CD4-positive, alpha-beta T cell treated with Interferon alpha-2 for 1 hour (primary cell): ENCODE measurements at regions not wholly inside any gene's neighbourhood (a gene's known extent, or its start where the extent isn't known, plus 50 kb on each side); places are given as distances from the start of the nearest gene placed in this dataset.
"Not testable (repeated sequence)": the region's sequence is repeated elsewhere in the genome, so short reads cannot be mapped to it uniquely, and the experiment has no call there.

ENCODE experiments used
- DNase-seq, 2 donors: peaks; one replicate each; pipeline ENCODE4 v3.0.0-alpha.2; 2020 to 2022

DNA sequence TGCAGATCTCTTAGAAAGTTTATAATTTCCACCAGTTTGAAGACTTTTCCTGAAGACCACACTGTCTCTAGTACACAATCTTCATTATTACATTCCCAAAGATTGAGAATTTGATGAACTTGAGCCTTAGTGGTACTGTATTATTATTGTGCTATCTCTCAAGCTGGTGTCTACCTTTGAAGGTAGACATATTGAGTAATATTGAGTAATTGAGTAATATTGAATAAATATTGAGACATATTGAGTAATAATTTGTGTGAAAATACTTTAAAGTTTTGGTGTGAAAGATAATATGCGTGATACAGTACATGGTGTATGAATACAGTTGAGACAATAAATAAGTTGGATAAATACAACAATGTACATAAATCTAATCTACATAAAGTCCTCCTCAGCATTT lies 613.1 kb upstream of the ADGRL2 start:
- DNase-seq = no peak

DNA sequence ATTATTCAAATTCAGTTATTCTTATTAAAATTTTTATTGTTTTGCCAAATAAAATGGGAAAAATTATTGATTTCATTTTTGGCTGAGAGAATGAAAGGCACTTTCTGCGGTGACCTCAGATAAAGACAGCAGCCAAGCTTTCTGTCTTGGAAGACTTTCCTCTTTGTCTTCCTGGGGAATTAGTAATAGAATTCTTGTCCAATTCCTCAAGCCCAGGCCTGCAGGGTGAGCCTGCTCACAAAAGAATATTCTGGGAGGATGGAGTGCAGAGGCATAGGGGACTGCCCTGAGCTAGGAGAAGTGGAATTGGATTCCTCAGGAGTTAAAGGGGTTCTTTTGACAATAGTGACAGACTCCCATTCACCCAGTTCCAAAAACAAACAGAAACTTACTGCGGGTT lies 614.5 kb upstream of the ADGRL2 start:
- DNase-seq = no peak

DNA sequence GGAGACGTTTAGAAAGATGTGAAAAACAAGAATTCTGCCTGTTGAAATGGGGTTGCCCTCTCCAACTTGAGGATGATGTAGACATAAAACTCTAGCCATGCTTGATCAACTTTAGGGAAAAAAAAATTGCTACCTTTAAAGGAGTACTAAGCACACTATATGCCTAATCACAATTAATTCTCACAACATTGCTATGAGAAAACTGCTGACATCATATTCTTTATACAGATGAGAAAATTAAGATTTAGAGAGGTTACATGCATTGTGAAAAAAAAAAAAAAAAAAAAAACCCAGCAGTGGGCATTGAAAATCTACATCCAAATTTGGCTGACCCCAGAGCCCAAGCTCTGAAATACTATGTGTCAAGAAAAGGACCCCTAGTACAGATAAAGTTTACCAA lies 617.2 kb upstream of the ADGRL2 start:
- no peak for DNase-seq

DNA sequence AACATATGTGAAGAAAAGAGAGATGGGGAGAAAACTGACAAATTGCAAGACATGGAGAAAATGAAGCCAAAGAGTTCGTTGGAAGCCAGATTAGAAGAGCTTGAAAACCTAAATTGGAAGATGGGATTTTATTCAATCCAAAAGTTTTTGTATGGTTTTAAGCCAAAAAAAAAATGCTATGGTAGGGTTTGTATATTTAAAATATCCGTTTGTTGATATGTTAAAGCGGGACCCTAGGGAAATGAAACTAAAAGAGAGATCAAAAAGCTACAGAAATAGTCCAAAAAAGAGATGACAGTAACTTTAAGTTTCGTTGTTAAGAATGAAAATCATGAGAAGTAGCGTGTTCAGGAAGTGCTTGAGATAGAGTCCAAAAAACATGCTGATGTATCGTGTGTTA lies 617.7 kb upstream of the ADGRL2 start:
- no peak for DNase-seq

DNA sequence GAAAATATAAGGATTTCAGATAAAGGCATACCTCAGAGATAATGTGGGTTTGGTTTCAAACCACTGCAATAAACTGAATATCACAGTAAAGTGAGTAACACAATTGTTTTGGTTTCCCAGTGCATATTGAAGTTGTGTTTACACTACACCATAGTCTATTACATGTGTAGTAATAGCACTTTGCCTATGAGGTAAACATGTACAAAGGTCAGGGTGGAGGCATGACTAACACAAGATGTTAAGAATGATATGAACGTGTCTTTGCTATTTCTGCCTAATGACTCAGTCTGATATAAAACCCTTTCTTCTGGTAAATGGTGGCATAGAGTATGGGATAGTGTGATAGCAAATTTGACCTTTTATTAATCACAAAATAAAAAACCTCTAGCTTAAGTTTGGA lies 621.5 kb upstream of the ADGRL2 start:
- DNase-seq = no peak

DNA sequence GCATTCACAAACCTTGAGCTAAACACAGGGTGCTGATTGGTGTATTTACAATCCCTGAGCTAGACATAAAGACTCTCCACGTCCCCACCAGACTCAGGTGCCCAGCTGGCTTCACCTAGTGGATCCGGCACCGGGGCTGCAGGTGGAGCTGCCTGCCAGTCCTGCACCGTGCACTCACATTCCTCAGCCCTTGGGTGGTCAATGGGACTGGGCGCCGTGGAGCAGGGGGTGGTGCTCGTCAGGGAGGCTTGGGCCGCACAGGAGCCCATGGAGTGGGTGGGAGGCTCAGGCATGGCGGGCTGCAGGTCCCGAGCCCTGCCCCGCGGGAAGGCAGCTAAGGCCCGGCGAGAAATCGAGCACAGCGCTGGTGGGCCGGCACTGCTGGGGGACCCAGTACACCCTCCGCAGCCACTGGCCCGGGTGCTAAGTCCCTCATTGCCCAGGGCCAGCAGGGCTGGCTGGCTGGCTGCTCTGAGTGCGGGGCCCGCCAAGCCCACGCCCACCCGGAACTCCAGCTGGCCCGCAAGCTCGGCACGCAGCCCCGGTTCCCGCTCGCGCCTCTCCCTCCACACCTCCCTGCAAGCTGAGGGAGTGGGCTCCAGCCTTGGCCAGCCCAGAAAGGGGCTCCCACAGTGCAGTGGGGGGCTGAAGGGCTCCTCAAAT lies 622.2 kb upstream of the ADGRL2 start:
- DNase-seq = not testable (repeated sequence)

DNA sequence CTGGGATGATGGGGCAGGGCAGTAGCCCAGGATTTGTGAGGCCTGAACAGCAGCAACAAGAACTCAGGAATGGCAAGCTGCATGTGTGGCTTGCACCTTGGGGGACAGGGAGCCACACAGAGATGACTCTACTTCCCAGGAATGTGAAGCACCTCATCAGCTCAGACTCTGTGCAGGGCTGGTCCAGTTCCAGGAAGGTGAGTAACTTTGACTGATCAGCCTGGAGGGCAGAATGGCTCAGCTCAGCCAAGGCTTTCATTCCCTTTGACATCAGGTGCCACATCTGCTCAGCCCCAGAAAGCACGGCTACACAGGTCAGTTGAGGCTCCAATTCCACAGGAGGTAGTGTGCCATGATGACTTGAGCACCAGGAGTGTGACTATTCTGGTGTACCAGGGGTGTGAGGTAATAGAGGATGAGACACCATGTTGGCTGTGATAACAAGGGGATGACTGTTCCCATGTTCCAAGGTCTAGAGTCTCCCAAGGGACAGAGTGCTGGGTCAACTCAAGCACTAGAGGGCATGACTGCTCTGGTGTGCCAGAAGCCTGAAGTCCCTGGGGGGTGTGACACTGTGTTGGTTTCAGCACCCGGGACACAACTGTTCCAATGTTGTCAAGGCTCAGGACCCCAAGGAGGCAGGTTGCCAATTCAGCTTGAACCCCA lies 625.8 kb upstream of the ADGRL2 start:
- no peak for DNase-seq

DNA sequence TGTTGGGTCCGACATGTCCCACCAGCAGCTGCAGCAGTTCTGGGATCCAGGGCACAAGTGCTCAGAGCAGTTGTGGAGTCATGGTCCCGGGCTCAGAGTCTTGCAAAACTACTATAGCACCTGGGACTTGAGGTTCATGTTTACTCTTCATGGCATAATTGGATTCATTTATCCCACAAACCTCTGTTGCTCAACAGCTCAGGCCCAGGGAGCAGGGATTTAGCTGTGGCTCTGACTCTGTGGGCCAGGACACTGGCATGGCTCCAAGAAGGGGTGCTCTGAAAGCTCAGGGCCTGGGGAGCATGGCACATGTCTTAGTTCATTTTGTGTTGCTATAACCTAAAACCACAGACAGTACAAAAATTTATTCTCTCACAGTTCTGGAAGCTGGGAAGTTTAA lies 626.7 kb upstream of the ADGRL2 start:
- no peak for DNase-seq

DNA sequence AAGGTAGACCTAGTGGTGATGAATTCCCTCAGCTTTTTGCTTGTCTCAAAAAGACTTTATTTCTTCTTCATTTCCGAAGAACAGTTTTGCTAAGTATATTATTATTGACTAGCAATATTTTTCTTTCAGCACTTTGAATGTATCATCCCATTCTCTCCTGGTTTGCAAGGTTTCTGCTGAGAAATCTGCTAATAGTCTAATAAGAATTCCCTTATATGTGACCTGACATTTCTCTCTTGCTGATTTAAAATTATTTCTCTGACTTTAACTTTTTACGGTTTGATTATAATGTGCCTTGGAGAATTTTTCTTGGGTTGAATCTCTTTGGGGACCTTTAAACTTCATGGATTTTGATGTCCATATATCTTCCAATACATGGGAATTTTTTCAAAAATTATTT lies 628.3 kb upstream of the ADGRL2 start:
- DNase-seq = no peak

DNA sequence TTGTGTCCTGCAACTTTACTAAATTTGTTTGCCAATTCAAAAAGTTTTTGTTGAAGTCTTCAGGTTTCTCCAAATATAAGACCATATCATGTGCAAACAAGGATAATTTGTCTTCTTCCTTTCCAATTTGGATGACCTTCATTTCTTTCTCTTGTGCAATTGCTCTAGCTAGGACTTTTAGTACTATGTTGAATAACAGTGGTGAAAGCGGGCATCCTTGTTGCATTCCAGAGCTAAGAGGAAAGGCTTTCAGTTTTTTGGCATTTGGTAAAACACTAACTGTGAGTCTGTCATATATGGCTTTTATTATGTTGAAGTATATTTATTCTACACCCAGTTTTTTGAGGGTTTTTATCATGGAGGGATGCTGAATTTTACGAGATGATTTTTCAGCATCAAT lies 630.0 kb upstream of the ADGRL2 start:
- no peak for DNase-seq

DNA sequence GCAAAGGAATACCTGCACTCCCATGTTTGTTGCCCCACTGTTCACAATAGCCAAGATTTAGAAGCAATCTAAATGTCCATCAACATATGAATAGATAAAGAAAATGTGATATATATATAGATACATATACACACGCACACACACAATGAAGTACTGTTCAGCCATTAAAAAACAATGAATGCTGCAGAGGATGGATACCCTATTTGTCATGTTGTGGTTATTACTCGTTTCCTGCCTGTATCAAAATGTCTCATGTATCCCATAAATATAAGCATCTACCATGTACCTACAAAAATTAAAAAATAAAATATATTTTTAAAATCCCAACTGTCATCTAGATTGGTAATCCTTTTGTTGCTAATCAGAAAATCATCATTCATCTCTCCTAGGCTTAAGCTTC lies 634.8 kb upstream of the ADGRL2 start:
- no peak for DNase-seq

DNA sequence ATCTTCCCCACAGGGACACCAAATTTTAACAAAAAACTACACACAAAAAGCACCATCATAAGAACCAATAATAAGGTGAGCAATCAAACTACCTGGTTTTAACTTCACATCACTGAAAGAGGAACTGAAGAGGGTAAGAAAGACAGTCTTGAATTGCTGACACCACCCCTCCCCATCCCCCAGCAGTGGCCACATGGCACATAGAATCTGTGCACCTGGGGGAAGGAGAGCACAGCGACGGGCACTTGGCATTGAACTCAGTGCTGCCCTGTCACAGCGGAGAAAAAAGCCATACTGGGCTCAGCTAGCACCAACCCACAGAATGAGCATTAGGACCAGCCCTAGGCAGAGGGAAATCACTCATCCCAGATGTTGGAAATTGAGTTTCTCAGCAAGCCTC lies 640.0 kb upstream of the ADGRL2 start:
- DNase-seq = no peak

DNA sequence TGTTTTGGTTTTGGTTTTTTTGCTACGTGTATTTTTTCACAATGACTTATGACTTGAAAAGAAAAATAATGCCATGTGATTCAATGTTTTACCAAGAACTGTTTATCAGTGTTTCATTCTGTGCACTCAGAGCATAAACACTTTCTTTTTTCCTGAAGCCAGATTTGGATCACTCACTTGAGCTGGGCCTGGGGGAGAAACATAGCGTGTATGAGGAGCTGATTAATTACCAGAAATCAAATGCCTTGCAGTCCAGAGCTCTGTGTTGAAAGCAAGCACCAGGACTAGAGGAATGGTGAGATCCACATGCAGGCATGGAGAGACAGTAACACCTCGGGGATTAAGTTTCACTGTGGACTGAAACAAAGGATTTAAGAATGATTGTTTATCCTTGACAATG lies 642.1 kb upstream of the ADGRL2 start:
- no peak for DNase-seq

DNA sequence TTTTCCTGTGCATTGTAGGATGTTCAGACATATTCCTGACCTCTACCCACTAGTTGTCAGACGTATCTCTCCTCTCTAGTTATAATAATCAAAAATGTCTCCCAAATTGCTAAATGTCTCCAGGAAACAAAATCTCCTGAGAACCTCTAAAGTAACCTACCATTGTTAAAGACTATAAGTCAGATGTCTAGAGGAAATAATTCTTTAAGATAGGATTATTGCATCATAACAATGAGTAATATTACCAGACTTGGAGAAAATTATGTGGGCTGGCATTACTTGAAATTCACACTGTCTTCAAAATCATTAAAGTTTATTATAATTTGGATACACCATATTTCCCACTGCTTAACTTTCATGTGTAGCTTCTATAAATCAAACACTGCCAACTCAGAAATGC lies 643.0 kb upstream of the ADGRL2 start:
- no peak for DNase-seq

DNA sequence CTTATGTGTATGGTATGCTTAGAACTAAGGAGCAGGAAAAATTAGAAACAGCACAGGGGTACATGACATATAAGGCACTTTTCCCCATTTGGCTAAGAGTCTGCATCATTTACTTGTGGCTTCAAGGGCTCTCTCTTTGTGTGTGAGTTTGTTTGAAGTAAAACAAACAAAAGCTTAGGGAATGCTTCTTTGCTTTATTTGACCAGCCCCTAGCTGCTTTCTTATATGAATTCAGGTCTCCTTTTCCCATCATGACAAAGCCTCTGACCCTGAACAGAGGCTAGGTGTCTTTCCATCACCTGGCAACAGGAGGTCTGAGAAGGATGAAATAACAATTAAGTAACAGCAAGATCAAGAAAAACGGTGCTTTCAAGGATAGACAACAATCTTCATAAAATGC lies 643.8 kb upstream of the ADGRL2 start:
- DNase-seq = no peak

DNA sequence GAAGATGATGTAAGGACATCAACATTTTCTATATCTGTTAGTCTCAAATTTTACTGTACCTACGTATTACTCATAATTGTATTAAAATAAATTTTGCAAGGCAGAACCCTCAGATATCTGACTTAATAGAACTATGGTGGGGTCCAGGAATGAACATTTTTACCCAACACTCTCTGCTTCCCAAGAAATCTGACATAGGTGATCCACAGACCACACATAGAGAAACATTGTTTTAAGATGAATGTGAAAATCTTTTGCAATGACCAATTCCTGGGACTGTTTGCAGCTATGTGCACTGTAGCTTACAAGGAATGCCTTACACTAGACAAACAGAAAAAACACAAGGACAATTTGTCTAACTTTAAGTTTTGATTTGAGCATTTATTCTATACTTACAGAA lies 645.6 kb upstream of the ADGRL2 start:
- DNase-seq = no peak

DNA sequence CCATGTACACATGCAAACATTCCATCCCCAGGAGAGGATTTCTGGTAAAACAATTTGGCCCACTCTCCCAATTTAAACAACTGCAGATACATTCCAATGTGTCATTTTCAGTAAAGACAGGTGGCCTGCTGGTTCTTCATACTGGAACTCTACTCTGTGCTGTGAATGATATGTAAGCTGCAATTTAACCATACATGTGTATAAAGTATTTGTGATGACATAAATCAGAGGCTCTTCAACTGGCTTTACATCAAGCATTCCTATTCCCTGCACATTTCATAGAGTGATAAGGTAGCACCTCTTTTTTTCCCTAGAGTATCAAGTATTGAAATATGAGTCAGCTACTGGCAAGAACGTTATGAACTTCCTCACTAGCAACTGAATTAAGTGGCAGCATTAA lies 649.5 kb upstream of the ADGRL2 start:
- no peak for DNase-seq

DNA sequence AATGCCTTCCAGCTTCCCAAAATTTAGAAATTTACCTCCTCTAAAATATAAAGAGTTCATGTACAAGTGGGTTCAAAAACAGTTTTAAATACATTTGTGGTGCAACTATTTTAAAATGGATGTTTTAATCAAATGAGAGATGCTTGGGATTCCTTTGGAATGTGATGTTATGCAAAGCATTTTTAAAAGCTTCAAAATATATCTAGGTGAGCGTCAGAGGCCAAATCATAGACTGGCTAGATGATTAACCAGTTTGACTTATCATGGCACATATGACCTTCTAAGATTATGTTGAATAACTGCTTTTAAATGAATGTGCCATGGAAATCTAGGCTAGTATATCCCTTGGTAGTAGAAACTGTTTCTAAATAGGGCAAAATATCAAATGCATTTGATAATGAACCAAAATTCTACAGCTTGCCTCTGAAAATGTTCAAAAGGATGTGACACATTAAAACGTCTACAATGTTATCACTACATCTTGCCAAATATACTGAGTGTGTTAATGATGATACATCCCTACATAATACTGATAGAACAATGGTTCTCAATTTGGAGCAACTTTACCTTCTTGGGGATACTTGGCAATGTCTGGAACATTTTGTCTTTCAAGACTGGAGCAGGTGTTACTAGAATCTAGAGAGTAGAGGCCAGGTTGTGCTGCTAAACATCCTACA lies 650.9 kb upstream of the ADGRL2 start:
- no peak for DNase-seq

DNA sequence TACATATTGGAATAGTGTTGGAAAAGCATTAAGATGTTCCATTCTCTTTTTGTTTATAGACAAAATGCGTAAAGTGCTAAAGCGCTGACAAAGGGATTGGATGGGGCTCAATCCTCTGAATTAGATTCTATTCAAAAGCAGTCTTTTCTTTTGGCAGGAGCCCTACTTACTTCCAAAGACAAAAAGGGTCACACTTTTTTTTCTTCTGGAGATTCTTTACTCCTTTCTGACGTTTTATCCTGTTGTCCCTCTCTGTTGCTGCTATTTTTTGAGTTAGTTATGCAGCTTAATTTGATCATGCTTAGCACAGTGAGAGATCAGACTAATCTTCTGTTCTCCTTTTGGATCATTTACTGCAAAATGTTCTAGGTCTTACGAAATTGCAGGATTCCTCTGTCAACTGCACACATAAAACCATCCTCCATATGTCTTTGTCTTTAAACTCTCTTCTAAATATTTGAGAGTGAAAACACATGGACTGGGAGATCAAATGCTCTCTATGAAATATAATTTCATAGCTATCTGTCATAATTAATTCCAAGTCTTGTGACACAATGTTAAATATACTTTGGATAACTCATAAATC lies 656.4 kb upstream of the ADGRL2 start:
- DNase-seq = no peak

DNA sequence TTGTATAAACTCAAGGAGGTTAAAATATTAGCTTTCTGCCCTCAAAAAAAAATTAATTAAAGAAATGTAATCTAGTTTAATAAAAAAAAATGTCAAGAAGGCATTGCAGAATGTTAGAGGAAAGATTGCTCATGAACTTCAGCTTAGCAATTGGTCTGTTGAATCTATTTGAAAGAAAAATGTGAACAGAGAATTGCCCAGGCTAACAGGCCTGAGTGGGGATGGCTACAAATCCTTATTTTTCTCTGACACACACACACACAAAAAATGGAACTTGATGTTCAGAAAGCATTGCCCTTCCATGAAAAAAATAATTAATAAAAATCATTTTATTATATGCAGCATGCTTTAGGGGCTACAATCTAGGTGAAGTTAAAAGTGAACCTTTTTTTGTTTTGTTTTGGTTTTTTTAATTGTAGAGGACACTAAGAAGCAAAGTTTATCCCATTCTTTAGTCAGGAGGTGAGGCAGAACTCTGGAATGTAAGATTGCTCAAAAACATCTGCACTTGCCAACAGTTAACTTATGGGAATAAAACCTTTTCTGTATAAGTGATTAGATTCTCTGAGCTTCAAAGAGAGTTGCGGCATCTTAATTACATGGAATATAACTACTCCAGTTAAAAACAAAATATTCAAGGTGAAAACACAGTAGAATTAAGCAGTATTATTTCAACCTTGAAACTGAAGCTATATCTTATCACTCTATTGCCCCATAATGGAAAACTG lies 658.5 kb upstream of the ADGRL2 start:
- DNase-seq = no peak

DNA sequence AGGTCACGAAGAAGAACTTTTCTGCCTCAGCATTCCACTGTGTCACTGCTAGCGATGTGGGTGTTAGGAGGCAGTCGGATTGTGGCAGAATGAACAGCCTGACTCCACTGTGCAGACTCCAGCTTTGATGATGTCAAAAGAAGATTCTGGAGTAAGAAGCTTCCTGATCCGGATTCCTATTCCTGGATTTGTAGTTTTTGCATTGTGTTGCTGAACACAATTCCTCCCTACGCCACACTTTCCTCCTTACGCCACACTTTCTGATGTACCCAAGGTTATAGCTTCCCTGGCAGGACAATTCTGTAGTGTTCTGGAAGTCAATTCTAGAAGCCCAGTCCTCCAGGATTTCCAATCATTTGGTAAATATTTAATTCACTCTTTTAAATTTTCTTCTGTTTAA lies 665.2 kb upstream of the ADGRL2 start:
- DNase-seq = no peak

DNA sequence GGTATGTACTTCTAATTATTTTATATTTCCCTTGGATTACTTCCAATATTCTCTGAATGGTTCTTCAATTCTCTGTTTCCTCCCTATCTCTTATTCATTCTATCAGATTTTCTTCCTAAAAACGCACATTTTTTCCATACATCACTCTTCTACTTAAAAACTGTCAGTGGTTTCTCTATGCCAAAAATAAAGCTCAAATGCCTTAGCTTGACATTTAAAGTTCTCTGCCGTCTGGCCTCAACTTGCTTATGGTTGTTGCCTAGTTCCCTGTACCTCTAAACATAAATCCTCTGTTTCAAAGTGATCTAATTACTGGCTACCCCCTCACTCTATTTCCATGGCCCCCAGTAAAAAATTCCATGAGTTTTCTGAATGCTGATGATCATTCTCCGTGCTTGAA lies 671.0 kb upstream of the ADGRL2 start:
- DNase-seq = no peak

DNA sequence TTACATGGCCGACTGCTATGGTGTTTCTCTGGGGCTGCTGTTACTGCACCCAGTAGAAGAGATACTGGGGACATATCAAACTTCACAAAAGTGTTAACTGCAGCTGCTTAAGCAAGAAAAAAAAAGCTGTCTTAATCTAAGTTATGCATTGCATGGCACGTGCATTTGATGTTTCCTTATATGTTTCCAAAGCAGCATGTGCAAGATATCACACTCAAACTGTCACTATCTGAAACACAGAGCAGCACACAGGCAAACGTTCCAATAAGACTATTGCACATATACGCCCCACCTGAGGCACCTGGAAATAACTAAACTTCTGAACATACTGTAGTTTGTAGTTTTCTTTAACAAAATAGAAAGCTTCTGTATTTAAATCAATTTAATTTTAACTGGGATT lies 671.4 kb upstream of the ADGRL2 start:
- DNase-seq = no peak

DNA sequence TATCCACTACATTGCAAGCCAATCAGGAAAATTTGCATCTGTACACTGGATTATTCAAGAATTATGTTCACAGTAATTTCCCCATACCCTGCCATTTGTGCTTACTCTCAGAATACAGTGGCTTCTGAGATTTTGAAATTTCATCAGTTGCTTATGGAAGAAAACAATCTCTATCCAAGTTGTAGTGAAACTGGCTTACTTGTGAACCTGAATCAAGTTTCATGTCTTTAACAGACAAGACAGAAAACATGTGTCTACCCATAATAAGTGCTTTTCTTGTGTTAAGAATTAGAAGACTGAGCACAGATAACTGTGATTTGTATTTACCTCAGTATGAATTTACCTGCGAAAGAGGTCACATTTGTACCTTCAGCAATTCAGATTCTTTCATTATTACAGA lies 672.7 kb upstream of the ADGRL2 start:
- DNase-seq = no peak
